ENCODE measurements at regions not wholly inside any gene's neighbourhood (a gene's known extent, or its start where the extent isn't known, plus 50 kb on each side); places are given as distances from the start of the nearest gene placed in this dataset.

DNA sequence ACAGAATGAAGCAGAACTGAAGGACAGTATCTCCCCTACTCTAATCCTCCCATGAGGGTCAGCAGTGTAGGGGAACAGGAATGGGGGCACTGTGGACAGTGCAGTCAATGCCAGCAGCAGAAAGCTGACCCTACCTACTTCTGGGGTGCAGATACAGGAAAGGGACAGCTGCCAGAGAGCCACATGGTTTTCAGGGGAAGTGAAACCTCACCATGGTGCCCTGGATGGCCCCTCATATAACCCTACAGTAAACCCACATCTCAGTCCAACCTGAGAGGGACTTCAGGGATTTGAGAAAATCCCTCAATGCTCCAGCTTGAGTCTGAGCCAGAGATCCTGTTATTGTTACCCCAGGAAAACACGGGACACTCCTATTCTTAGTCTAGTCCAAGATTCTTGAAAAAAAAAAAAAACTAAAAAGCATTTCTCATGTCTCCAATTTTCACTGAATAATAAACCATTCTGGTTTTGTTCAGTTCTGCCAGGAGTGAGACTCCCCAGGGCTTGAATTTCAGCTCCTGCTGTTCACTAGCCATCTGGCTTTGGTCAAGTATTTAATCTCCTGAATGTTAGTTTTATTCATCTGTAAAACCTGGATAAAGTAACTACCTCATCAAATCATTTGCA is 511.6 kb upstream of the ARGLU1 start:
- TF ChIP-seq EZH2 (IDR thresholded peaks at IDR 0.05): no peak
- TF ChIP-seq POLR2AphosphoS5 (IDR thresholded peaks at IDR 0.05; ENCODE audit: borderline replicate concordance, low read depth, low read length): no peak

Measured in SK-N-MC (cell line).